ENCODE measurements at regions not wholly inside any gene's neighbourhood (a gene's known extent, or its start where the extent isn't known, plus 50 kb on each side); places are given as distances from the start of the nearest gene placed in this dataset.
"Not testable (repeated sequence)": the region's sequence is repeated elsewhere in the genome, so short reads cannot be mapped to it uniquely, and the experiment has no call there.

DNA sequence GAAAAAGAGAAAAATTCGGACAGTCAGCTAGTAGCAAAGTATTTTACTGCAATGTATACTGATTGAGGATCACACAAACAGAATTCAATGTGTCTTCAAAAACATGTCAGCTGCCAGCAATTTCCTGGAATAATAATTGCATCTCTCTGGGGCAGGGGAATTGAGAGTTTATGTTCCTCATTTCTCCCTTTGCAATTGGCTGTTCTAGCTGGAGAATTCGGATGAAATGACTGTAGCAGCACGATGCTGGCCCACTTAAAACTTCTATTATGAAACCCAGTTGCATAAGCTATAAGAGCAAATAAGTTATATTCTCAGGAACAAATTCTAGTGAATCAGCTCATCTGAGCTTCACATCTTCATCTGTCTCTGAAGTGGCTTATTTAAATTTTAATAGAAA is 99.9 kb upstream of the CPEB2 start:
- no peak for DNase-seq

DNA sequence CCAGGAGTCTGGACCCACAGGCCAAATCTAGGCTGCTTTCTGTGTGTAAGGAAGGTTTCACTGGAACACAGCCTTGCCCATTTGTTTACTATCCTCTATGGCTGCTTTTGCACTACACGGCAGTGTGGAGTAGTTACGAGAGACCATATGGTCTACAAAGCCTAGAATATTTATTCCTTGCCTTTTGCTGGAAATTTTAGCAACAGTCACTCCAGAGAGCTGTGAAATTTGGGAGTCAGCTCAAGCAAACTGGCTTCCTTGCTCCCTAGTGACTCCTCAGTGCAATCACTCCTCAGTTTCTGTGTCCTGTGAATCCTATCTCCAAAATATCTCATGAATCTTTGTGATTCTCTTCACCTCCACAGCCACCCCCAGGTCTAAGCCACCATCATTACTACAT is 99.0 kb upstream of the CPEB2 start:
- DNase-seq = no peak

DNA sequence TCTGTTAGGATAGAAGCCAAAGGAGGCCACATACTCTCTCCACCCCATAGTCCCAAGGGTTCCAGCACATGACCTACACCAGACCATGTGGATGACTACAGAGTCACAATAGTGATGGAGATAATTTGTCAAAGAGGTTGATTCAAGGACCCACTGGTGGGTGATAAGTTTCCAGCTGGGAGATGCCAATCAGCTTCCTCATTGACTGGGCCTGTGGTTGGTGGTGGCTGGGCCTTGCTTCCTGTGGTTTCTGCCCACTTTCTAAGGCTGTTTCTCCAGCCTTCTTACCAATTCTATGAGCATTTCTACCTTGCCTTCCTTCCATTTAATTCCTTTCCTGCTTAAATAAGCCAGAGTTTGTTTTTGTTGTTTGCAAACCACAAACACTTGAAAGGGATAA is 95.5 kb upstream of the CPEB2 start:
- DNase-seq = no peak

DNA sequence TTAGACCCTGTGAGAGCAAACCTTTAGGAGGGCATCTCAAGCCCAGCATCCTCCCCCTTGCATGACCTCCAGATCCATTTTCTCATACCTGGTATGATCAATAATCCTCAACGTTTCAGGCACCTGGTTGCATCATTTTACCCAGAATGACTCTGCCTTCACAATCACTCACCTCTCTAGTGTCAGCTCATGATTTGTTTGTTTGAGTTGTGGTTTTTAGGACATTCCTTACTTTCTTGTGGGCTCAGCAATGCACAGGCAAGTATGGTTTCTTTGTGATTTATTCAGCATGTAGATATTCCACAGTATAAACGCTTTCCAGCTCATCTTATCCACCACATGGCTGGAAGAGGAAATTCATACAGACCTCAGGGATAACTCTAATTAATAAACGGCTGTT is 93.6 kb upstream of the CPEB2 start:
- DNase-seq = no peak

DNA sequence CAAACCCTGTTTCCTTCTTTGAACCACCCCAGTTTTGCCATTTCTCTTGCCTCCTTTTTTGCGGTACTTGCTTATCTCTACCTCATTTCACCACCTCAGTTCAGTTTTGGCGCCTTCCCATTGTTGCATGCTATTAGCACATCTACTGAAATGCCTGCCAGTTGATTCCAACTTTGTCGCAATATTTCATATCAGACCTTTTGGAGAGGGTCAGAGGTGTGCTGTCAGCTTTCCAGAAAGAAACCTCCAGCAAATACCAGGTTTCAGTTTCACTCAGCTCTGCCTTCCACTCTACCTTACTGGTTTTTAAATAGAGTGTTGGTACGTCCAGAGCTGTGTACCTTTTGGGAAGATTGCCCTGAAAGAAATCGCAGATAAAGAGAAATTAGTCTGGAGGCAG is 91.9 kb upstream of the CPEB2 start:
- DNase-seq = no peak

DNA sequence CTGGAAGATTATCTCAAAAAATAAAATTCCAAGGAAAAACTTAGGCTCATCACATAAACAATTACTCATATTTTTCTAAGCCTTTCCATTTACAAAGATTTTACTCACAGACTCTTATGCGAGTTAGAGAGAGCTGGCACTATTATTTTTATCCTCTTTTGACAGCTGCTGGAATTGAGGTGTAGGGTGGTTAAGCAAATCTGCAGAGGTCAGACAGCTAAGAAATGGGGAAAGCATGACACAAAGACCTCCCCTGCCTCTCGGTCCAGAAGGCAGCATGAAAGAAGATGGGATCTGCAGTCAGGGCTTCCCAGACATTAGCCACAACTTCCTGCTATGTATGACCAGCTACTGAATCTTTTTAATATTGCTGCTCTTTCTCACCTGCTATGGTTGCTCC is 89.9 kb upstream of the CPEB2 start:
- DNase-seq = no peak

DNA sequence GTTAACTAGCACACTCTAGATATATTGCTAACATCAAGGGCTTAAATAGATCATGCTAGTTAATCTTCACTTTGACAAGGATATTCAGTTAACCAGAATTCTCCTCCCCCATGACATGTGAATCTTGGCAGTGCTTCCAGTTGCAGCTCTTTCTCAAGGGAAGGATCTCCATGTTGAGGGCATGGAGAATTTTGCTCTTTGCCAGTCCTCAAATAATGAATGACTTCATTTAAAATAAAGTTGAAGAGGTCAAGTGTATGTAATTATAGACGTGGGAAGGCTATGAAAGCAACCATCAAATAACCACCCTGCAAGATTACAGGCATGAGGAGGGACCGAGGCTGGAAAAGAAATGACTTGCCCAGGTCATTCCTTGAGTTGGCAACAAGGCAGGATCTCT is 87.3 kb upstream of the CPEB2 start:
- no peak for DNase-seq

DNA sequence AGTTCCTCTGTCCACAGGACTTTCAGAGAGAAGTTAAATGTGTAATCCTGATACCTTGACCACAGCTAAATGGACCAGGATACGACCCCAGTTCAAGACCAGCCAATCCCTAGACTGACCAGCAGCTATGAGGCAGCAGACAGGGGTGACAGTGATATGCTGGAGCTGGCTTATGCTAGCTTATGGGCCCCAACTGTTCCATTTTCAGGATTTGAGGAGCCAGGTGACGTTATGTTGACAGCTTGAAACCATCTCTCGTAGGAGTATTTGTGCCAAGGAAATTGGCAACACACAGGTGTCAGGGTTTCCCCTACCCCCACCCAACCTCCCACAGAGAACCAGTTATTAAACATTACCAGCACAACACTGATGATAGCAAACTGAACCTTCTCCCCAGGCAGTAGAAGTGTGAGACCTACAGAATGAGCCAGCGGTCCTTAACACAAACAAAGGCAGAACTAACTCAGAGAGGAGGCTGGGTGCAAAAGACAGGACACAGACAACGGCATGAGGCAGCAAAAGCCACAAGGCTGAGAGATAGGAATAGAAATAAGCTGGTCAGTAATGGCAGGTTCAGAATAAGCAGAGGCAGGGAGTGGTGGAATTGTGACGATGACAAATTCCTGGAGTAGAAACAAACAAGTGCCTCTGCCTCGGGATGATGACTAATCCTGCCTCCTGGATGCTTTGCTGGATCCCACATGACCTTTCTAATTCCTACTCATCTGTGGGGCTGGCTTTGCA is 85.6 kb upstream of the CPEB2 start:
- DNase-seq = no peak

DNA sequence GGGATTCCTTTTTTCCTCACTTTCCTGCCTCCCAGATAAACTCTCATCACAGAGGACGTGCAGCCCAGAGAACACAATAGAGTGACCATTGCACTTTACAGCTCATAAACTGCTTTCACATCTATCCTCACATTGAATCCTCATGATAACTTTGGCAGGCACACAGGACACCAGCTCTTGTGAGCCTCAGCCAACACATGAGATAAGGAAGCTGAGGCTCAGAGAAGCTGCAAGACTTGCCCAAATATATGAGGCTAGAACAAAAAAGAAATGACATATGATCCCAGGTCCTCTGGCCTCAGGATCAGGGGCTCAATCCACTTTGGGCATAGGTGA is 85.0 kb upstream of the CPEB2 start:
- no peak for DNase-seq

DNA sequence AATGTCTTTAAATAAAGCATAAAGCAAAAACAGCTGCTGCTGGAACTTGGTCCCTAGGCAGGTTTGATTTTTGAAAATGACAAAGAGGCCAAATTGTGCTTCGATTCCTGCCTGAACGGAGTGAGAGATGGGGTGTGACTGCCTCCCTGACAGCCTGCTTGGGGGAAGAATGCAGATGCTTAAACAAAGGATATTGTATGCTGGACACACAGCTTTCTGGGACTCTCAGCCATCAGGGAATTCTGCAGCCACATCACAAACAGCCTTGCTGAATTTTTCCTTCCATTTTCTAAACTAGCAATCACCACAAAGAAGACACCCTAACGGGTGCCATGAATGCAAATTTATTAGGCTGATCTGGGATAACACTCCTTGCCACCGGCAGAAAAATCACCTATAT is 83.9 kb upstream of the CPEB2 start:
- no peak for DNase-seq

DNA sequence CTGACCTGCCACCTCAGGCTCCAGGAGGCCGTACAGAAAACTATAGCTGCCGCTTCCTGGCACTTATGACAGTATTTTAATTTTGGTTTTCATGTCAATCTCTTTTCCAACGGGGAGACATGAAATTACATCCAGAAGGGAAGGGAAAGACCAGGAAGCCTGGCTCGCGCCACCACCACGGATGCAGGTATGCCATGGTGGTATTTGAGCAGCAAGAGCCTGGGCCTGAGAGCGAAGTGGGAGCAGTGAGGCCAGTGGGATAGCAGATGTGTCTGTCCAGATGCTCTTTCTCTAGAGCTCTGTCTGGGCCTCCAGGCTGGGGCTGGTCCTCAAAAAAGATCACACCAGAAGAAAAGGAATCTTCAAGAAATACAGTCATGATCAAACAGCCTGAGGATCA is 82.5 kb upstream of the CPEB2 start:
- DNase-seq = no peak

DNA sequence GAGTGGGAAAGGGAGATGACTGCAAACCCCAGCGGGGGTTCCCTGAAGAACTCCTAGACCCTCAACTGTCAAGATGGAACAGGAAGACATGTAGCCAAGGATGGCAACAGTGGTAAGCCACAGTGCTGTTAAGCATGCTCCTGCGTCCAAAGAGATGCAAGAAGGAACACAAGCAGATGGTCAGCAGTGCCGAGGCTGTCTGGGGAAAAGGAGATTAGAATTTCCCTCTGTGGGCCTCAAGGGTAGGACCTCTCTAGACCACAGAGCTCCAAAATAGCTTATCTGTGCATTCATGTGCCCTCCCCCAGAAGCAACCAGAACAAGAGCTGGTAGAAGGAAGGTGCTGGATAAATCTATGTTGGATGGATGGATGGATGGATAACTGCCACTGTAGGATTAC is 82.0 kb upstream of the CPEB2 start:
- DNase-seq = no peak

DNA sequence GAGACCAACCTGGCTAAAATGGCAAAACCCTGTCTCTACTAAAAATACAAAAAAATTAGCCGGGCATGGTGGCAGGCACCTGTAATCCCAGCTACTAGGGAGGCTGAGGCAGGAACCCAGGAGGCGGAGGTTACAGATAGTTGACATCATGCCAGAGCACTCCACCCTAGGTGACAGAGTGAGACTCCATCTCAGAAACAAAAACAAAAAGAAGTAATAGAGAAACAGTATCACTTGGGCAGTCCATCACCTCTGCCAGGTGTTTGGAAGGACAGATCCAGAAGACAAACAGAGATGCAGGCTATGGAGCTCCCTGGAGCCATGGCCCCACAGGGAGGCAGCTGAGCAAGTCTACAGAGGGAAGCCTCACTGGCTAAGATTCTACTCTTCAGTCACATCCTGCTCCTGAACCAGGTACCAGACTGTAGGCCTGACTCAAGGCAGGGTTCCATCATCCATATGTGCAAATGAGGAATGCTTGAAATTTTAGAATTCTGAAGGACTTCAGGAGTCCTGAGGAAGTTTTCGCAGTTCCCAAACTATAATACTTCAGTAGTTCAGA is 81.4 kb upstream of the CPEB2 start:
- DNase-seq = no peak

DNA sequence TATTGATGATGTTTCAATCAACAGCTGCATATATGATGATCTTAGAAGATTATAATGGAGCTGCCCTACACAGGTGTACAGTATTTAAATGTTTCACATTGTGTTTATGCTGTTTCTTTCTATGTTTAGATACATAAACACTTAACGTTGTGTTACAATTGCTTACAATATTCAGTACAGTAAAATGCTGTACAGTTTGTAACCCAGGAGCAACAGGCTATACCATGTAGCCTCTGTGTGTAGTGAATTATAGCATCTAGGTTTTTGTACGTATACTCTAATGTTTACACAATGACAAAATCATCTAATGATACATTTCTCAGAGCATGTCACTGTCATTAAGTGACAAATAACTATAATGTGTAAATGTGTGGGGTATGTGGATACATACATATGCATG is 80.5 kb upstream of the CPEB2 start:
- not testable (repeated sequence) for DNase-seq

DNA sequence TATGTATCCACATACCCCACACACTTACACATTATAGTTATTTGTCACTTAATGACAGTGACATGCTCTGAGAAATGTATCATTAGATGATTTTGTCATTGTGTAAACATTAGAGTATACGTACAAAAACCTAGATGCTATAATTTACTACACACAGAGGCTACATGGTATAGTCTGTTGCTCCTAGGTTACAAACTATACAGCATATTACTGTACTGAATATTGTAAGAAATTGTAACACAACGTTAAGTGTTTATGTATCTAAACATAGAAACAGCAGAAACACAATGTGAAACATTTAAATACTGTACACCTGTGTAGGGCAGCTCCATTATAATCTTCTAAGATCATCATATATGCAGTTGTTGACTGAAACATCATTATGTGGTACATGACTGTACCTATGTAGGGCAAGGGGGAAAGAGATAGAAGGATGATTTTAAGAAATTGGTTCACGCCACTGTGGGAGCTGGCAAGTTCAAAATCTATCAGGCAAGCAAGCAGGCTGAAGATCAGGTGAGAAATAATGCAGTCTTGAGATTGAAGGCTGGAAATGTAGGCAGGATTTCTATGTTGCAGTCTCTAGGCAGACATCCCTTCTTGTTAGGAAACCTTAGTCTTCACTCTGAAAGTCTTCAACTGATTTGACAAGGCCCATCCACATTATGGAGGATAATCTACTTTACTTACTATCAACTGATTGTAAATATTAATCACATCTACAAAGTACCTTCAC is 78.0 kb upstream of the CPEB2 start:
- no peak for DNase-seq

DNA sequence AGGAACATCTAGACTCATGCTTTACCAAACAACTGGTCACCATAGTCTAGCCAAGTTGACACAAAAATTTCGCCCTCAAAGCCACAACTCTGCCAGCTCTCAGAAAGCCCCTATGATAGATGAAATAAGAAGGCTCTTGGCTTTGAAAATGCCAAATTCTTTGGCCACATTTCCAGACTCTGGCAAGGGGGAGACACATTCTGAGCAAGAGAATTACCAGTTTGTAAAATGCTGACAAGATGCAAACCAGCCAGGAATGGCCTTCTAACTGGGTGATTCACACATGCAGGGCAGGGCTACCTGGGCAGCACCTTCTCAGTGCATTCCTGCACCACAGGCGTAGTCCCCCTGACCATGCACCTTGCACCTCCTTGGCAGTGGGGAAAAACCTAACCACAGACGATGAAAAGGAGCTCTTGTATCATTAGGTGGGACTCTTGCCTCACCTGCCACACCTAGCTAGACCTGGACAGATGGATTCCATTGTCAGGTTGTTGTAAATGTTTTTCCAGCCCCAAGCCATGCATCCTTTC is 77.4 kb upstream of the CPEB2 start:
- no peak for DNase-seq

DNA sequence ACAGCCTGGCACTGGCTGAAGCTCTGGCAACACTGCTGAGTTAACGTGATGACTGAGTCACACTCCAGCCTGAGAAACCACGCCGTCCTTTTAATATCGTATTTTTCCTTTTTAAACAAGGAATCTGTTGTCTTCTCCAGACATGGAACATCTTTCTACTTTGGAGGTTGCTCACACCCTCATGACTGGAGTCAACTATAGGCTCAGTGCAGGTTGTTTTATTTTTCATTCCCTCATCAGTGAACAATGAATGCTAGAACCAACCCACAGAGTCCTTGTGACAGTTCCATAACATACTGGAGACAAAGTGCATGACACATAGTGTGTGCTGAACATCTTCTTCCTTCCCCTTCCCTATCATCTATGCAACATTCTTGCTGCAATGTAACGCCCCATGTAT is 76.8 kb upstream of the CPEB2 start:
- no peak for DNase-seq

DNA sequence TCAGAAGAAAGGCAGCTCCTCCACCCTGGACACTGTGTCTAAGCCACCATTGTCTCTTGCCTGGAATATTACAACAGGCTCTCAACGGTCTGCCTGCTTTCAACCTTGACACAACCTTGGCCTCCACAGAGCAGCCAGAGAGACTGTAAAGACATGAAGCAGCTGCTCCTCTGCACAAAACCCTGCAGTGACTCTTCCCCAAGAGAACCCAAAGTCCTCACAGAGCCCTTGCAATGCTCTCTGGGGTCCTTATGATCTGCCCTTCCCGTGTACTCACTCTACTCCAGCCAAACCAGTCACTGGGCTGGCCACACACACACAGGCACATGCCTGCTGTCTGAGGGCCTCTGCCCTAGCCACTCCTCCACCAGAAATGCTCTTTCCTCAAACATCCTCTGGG is 75.9 kb upstream of the CPEB2 start:
- no peak for DNase-seq

DNA sequence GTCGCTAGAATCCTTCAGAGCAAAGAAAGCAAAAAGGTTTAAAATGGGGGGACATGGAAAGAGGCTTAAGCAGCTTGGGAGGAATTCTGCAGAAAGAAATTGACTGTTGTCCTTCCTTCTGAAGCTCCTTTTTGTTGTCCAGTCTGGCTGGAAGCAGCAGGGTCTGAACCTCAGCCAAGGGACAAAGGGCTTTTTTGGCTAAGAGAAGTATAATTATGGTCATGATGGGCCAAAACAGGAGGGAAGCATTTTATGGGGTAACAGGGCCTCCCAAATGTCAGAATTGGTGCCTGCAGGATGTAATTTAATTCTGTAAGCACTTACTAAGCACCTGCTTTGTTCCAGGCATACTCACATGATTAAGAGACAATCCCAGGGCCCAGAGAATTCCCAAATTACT is 74.2 kb upstream of the CPEB2 start:
- no peak for DNase-seq

DNA sequence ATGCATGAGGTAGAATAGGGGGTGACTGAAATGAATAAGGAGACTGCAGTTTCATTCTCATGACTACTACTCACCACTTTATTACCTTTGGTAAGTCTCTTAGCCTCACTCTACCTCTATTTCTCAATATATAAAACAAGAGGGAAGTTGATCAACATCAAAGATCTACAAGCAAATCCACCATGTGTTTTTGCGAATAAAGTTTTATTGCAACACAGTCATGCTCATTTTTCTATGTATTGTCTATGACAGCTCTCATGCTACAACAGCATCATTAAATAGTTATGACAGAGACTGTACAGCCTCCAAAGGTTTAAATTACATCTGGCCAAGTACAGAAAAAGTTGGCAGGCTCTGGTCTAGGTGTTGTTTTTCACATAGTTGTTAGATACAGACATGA is 72.6 kb upstream of the CPEB2 start:
- no peak for DNase-seq

DNA sequence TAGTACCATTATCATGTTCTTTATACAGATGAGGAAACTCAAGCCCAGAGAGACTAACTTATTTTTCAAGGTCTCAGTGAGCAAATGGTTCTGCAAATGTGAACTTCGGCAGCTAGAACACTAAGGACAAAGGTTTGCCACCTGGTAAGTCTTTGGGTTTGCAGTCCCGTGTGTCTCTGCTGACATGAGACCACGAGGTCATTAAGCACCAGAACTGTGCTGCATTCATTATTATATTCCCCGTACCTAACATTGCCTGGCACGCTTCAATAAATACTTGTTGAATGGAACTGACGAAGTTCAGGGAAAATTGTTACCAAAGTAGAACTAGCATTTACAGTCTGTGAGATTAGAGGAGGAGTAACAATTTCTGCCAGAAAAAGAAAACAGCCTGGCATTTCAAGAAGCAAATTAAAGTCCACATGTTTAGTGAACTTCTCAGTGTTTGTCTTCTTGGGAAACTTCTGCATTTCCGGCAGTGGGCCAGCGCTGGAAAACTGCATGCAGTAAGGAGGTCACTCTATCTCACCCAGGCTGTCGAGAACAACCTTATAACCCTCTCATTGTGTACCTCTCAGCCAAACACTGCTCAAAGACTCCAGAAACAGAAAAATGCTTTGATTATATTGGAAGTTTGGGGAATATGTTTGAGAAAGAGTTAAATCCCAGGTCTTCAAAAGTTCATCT is 67.4 kb upstream of the CPEB2 start:
- DNase-seq = no peak

DNA sequence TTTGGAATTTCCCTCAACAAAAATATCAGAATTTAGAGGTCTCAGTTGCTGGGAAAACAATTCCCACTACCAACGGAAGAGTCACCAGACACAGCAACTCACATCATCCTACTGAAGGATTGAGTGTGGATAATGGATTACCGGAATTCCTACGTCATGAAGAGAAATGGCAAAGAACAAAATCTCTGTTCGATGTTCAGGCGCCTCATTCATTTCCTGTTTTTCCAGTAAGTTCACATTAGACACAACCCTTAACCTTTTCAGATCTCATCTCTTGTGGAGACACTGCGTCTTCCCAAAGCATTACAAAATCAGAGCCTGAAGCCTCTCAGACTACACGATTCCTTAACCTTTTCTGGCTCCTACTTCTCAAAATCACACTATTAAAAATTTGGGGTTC is 58.5 kb upstream of the CPEB2 start:
- DNase-seq = no peak

DNA sequence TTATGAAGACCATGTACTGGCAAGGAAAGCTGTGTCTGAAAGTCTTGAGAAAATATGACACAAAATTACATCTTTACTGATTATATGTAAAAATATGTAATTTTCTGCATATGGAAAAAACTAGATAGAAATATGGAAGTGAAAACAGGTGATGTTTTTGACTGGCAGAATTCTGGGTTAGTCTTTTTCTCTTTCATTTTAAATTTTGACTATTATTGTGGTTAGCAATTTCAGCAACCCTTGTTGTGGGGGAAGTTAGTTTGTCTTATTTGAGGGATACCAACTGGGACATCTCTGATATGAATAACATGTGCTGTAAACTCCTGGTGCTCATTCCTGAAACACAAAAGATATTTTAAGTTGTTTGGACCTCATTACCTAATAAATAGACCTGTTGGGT is 49.9 kb upstream of the CPEB2 start:
- no peak for DNase-seq

Measured in CD4-positive, alpha-beta T cell treated with Interleukin-4 for 4 hours (primary cell).